HCT116 (cell line): ENCODE measurements at regions not wholly inside any gene's neighbourhood (a gene's known extent, or its start where the extent isn't known, plus 50 kb on each side); places are given as distances from the start of the nearest gene placed in this dataset.
"Not testable (repeated sequence)": the region's sequence is repeated elsewhere in the genome, so short reads cannot be mapped to it uniquely, and the experiment has no call there.

Experiments used
- ATAC-seq: fragments of 200-7000 bp; cut with Tn5 transposase; 2 replicates; pipeline ENCODE4 v1.9.1; 2020; ENCODE audit warnings: mild to moderate bottlenecking, moderate library complexity
- BruUV-seq: library from RNA; stranded (reverse); fragments of 400-500 nt; replicated peaks from 2 replicates; lab custom pipeline; 2021; lab: Mats Ljungman, UMichigan
- CTCF ChIA-PET: fragments of 300-600 bp; sonication (Branson Sonifier 250); formaldehyde crosslinking; loops from one replicate; lab custom pipeline; 2021; ENCODE audit warnings: antibody characterized with exemption; lab: Charles Lee
- POLR2A ChIA-PET: fragments of 300-600, 350-600 bp; sonication (Branson Sonifier 250); formaldehyde crosslinking; loops from one replicate; lab custom pipeline; 2021; ENCODE audit warnings: antibody characterized with exemption; lab: Charles Lee
- RAD21 ChIA-PET, 2 experiments: fragments of 300-600 bp; sonication (Branson Sonifier 250); formaldehyde crosslinking; loops; one replicate each; lab custom pipeline; 2023; ENCODE audit warnings: low total read pairs in 2 of 2; ENCODE audit not compliant: uncharacterized antibody in 2 of 2, unreplicated experiment in 2 of 2, low non-redundant PET in 1 of 2; lab: Charles Lee
- DNase-seq: peaks from one replicate; pipeline ENCODE4 v3.0.0-alpha.2; 2010; ENCODE audit warnings: low read depth, low spot score
- H2AFZ ChIP-seq: fragments of 200-600 bp; shearing (Covaris generic), sonication (generic); 2 replicates; pipeline ENCODE4 v1.6.1; 2017; ENCODE audit warnings: low read depth, mixed run types, mixed read lengths, antibody characterized with exemption, low read length; ENCODE audit not compliant: poor library complexity, severe bottlenecking
- H3K27ac ChIP-seq: 2 replicates; pipeline ENCODE4 v1.5.1; 2012; ENCODE audit warnings: low read depth, low read length
- H3K27me3 ChIP-seq: fragments of 200-600 bp; sonication (generic); 2 replicates; pipeline ENCODE4 v1.6.1; 2016; ENCODE audit warnings: mixed run types, low read length, mixed read lengths; ENCODE audit not compliant: insufficient read depth
- H3K36me3 ChIP-seq, 2 experiments: fragments of 200-500 bp in 1 of 2; fragments of 200-600 bp in 1 of 2; sonication (Bioruptor generic) in 1 of 2; sonication (generic) in 1 of 2; 2 replicates each; pipeline versions ENCODE4 v1.5.1 to v1.6.1; 2014 to 2016; ENCODE audit warnings: low read length in 2 of 2, inconsistent platforms in 1 of 2, mixed read lengths in 1 of 2, mixed run types in 1 of 2; ENCODE audit not compliant: insufficient read depth in 2 of 2, control insufficient read depth in 1 of 2
- H3K4me1 ChIP-seq, 2 experiments: fragments of 200-600 bp in 1 of 2; sonication (generic) in 1 of 2; 2 replicates each; pipeline versions ENCODE4 v1.5.1 to v1.6.1; 2012 to 2017; ENCODE audit warnings: low read length in 2 of 2, inconsistent platforms in 1 of 2, mild to moderate bottlenecking in 1 of 2, mixed read lengths in 1 of 2, mixed run types in 1 of 2, moderate library complexity in 1 of 2; ENCODE audit not compliant: insufficient read depth in 2 of 2, control insufficient read depth in 1 of 2
- H3K4me2 ChIP-seq: fragments of 200-600 bp; sonication (generic); 2 replicates; pipeline ENCODE4 v1.6.1; 2017; ENCODE audit warnings: mixed run types, low read length, mixed read lengths
- H3K4me3 ChIP-seq, 2 experiments: fragments of 200-600 bp in 1 of 2; sonication (generic) in 1 of 2; replicated peaks in 1 of 2; 2 replicates each; pipeline ENCODE4 v1.5.1; 2011 to 2016; ENCODE audit warnings: low read length in 2 of 2, control low read depth in 1 of 2, low read depth in 1 of 2, mild to moderate bottlenecking in 1 of 2, mixed read lengths in 1 of 2, mixed run types in 1 of 2
- H3K79me2 ChIP-seq: fragments of 200-600 bp; sonication (generic); 2 replicates; pipeline ENCODE4 v1.6.1; 2017; ENCODE audit warnings: mild to moderate bottlenecking, mixed run types, low read length, moderate library complexity, mixed read lengths; ENCODE audit not compliant: insufficient read depth
- H3K9ac ChIP-seq: fragments of 200-600 bp; sonication (generic); 2 replicates; pipeline ENCODE4 v1.6.1; 2016; ENCODE audit warnings: low read length, mixed read lengths
- H3K9me2 ChIP-seq: fragments of 200-600 bp; sonication (generic), shearing (Covaris generic); 2 replicates; pipeline ENCODE4 v1.6.1; 2017; ENCODE audit warnings: mixed run types, mild to moderate bottlenecking, moderate library complexity; ENCODE audit not compliant: insufficient read depth
- H3K9me3 ChIP-seq, 2 experiments: fragments of 200-500 bp in 1 of 2; fragments of 200-600 bp in 1 of 2; sonication (Bioruptor generic) in 1 of 2; sonication (generic) in 1 of 2; 2 replicates each; pipeline ENCODE4 v1.6.1; 2014 to 2017; ENCODE audit warnings: low read length in 2 of 2, mixed read lengths in 2 of 2, inconsistent platforms in 1 of 2, low read depth in 1 of 2, mild to moderate bottlenecking in 1 of 2, mixed run types in 1 of 2, moderate library complexity in 1 of 2; ENCODE audit not compliant: control insufficient read depth in 1 of 2, insufficient read depth in 1 of 2
- H4K20me1 ChIP-seq: fragments of 200-600 bp; sonication (generic), shearing (Covaris generic); 2 replicates; pipeline ENCODE4 v1.6.1; 2017; ENCODE audit warnings: mixed run types, mild to moderate bottlenecking, moderate library complexity; ENCODE audit not compliant: insufficient read depth
- CBX3 ChIP-seq: IDR thresholded peaks from 2 replicates; pipeline ENCODE4 v1.6.1; 2012; ENCODE audit warnings: low read depth
- EGR1 ChIP-seq: IDR thresholded peaks from 2 replicates; pipeline ENCODE4 v1.6.1; 2012; ENCODE audit warnings: low read depth
- FOSL1 ChIP-seq: IDR thresholded peaks from 2 replicates; pipeline ENCODE4 v1.6.1; 2012; ENCODE audit warnings: low read depth
- SP1 ChIP-seq: IDR thresholded peaks from 2 replicates; pipeline ENCODE4 v1.6.1; 2012; ENCODE audit warnings: low read depth
- SRF ChIP-seq: IDR thresholded peaks from 2 replicates; pipeline ENCODE4 v1.6.1; 2012; ENCODE audit warnings: low read depth
- intact Hi-C: fragments of 100-400 bp; cut with micrococcal nuclease; formaldehyde crosslinking; loops from 2 replicates; pipeline ENCODE4 v1.10.0; 2022
- TF ChIP-seq, protein P1 (sequence below): IDR thresholded peaks from 2 replicates; pipeline ENCODE4 v1.6.1; 2012; ENCODE audit warnings: low read depth
- TF ChIP-seq, protein P2 (sequence below): IDR thresholded peaks from 2 replicates; pipeline ENCODE4 v1.6.1; 2011; ENCODE audit warnings: mild to moderate bottlenecking, low read length, moderate library complexity; ENCODE audit not compliant: insufficient replicate concordance; ENCODE audit errors: extremely low read depth
- TF ChIP-seq, protein P3 (sequence below): IDR thresholded peaks from 2 replicates; pipeline ENCODE4 v1.6.1; 2012

DNA sequence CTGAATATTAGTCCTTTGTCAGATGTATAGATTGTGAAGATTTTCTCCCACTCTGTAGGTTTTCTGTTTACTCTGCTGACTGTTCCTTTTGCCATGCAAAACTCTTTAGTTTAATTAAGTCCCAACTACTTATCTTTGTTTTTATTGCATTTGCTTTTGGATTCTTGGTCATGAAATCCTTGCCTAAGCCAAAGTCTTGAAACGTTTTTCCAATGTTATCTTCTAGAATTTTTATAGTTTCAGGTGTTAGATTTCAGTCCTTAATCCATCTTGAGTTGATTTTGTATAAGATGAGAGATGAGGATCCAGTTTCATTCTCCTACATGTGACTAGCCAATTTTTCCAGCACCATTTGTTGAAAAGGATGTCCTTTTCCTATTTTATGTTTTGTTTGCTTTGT, 86.0 kb upstream of the MB21D2 start:
- H2AFZ ChIP-seq, H3K36me3 ChIP-seq, intact Hi-C loops, H3K4me1 ChIP-seq, CTCF ChIA-PET, RAD21 ChIA-PET, H3K4me3 ChIP-seq, H3K27me3 ChIP-seq, H4K20me1 ChIP-seq, POLR2A ChIA-PET, DNase-seq, H3K79me2 ChIP-seq, H3K9me2 ChIP-seq, BruUV-seq, H3K4me2 ChIP-seq, H3K27ac ChIP-seq, ATAC-seq, H3K9ac ChIP-seq, H3K9me3 ChIP-seq: not testable (repeated sequence)

DNA sequence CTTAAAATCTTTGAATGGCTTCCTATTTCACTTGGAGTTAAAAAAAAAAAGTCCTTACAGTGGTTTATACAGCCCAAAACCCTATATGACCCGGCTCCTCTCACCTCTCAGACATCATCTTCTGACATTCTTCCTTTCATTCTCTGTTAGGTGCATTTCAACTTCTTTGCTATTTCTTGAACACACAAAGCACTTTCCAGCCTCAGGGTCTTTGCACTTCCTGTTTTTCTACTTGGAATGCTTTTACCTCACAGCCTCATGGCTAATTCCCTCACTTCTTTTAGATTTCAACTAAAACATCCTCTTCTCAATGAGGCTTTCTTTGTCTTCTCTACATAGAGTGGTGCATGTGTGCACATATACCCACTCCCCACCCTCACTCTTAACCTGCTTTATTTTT, 91.0 kb upstream of the MB21D2 start:
- intact Hi-C loops = no loop called here
- CTCF ChIA-PET = no interaction called here

More for the DNA sequence above, 91.0 kb upstream of the MB21D2 start:
- Histone ChIP-seq H3K9ac (no peak overlapping the region), H3K4me3 (no peak overlapping the region), H3K27ac (no peak overlapping the region), H2AFZ (no peak overlapping the region), H4K20me1 (no peaks in the 10 kb centered on the region), H3K27me3 (no peaks in the 10 kb centered on the region; the same call in none of the 2 replicates), H3K9me3 (no peaks in the 10 kb centered on the region), H3K36me3 (no peaks in the 10 kb centered on the region), H3K4me2 (no peak overlapping the region), H3K4me1 (no peaks in the 10 kb centered on the region), H3K79me2 (no peaks in the 10 kb centered on the region), H3K9me2 (no peaks in the 10 kb centered on the region)
- no peak for DNase-seq
- no TSS peak for BruUV-seq
- TF ChIP-seq, protein P1, sequence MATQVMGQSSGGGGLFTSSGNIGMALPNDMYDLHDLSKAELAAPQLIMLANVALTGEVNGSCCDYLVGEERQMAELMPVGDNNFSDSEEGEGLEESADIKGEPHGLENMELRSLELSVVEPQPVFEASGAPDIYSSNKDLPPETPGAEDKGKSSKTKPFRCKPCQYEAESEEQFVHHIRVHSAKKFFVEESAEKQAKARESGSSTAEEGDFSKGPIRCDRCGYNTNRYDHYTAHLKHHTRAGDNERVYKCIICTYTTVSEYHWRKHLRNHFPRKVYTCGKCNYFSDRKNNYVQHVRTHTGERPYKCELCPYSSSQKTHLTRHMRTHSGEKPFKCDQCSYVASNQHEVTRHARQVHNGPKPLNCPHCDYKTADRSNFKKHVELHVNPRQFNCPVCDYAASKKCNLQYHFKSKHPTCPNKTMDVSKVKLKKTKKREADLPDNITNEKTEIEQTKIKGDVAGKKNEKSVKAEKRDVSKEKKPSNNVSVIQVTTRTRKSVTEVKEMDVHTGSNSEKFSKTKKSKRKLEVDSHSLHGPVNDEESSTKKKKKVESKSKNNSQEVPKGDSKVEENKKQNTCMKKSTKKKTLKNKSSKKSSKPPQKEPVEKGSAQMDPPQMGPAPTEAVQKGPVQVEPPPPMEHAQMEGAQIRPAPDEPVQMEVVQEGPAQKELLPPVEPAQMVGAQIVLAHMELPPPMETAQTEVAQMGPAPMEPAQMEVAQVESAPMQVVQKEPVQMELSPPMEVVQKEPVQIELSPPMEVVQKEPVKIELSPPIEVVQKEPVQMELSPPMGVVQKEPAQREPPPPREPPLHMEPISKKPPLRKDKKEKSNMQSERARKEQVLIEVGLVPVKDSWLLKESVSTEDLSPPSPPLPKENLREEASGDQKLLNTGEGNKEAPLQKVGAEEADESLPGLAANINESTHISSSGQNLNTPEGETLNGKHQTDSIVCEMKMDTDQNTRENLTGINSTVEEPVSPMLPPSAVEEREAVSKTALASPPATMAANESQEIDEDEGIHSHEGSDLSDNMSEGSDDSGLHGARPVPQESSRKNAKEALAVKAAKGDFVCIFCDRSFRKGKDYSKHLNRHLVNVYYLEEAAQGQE = no peak
- no peak for TF ChIP-seq FOSL1
- no peak for TF ChIP-seq SP1
- TF ChIP-seq SRF = no peak
- TF ChIP-seq, protein P2, sequence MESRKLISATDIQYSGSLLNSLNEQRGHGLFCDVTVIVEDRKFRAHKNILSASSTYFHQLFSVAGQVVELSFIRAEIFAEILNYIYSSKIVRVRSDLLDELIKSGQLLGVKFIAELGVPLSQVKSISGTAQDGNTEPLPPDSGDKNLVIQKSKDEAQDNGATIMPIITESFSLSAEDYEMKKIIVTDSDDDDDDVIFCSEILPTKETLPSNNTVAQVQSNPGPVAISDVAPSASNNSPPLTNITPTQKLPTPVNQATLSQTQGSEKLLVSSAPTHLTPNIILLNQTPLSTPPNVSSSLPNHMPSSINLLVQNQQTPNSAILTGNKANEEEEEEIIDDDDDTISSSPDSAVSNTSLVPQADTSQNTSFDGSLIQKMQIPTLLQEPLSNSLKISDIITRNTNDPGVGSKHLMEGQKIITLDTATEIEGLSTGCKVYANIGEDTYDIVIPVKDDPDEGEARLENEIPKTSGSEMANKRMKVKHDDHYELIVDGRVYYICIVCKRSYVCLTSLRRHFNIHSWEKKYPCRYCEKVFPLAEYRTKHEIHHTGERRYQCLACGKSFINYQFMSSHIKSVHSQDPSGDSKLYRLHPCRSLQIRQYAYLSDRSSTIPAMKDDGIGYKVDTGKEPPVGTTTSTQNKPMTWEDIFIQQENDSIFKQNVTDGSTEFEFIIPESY = no peak
- no peak for TF ChIP-seq EGR1
- TF ChIP-seq, protein P3, sequence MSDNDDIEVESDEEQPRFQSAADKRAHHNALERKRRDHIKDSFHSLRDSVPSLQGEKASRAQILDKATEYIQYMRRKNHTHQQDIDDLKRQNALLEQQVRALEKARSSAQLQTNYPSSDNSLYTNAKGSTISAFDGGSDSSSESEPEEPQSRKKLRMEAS = no peak
- TF ChIP-seq CBX3 = no peak
- ChIA-PET RAD21 (no interaction called here), POLR2A (no interaction called here)
- no peak for ATAC-seq
